ENCODE measurements at regions not wholly inside any gene's neighbourhood (a gene's known extent, or its start where the extent isn't known, plus 50 kb on each side); places are given as distances from the start of the nearest gene placed in this dataset.

DNA sequence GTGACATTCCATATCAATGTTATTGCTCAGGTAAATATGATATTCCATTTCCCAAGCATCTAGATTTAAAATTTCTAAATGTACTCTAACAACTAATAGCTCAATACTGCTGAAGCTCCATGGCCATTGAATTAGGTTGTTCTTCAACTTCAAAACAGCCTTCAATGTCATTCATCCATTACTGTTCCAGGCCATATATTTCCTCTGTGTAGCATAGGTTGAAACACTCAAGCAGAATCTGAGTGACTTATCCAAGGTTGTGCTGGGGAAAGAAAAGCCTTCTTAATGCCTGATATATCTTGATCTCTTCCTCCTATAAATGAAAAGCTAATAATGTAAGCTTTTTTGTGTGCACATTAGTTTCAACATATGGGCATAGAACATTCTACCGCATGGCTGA is 142.1 kb upstream of the ARL4C start:
- TF ChIP-seq, protein P1, sequence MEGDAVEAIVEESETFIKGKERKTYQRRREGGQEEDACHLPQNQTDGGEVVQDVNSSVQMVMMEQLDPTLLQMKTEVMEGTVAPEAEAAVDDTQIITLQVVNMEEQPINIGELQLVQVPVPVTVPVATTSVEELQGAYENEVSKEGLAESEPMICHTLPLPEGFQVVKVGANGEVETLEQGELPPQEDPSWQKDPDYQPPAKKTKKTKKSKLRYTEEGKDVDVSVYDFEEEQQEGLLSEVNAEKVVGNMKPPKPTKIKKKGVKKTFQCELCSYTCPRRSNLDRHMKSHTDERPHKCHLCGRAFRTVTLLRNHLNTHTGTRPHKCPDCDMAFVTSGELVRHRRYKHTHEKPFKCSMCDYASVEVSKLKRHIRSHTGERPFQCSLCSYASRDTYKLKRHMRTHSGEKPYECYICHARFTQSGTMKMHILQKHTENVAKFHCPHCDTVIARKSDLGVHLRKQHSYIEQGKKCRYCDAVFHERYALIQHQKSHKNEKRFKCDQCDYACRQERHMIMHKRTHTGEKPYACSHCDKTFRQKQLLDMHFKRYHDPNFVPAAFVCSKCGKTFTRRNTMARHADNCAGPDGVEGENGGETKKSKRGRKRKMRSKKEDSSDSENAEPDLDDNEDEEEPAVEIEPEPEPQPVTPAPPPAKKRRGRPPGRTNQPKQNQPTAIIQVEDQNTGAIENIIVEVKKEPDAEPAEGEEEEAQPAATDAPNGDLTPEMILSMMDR (conservative IDR thresholded peaks at IDR 0.05; ENCODE audit: low read depth, low read length) = no peak
- TF ChIP-seq EZH2 (IDR thresholded peaks at IDR 0.05; ENCODE audit: borderline replicate concordance, low read depth, low read length, poor library complexity, severe bottlenecking) = no peak

All from A673 (cell line).